ENCODE measurements at regions not wholly inside any gene's neighbourhood (a gene's known extent, or its start where the extent isn't known, plus 50 kb on each side); places are given as distances from the start of the nearest gene placed in this dataset.

DNA sequence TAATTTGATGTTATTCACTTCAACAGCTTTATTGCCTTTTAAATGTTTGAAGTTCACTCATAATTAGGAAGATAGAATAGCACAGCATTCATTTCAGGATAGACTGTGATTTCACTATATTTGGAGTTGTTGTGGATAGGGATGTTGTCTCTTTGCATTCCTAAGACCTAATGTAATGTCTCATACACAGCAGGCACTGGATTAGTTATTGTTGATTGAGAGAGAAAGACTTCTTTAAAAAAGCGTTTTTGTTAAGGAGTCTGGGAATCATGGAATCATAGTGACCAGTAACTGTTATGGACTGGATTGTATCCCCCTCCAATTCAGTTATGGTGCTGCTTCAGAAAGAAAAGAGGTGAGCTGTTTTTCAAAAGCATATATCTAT lies 122.0 kb downstream of the USP22 start:
- POLR2A ChIA-PET: interaction anchor here (0.8 to 1.4 kb wide), 3 partner anchors 68 to 123 kb away, joined by 3 to 5 read pairs (median 4); partner anchors contain the start of gene USP22
- Histone ChIP-seq H3K4me3 (ENCODE audit: low read depth, low read length) (no peak overlapping the region; the same call in 1 of the 2 replicates), H3K27ac (ENCODE audit: extremely low read depth, low read depth, low read length) (no peak overlapping the region), H3K4me1 (ENCODE audit: control insufficient read depth, insufficient read depth, low read length) (peaks cover 5% of the 10 kb centered on the region), H3K9me3 (ENCODE audit: control insufficient read depth, insufficient read depth, low read depth, low read length) (no peaks in the 10 kb centered on the region), H3K36me3 (ENCODE audit: control insufficient read depth in 2 of 2, insufficient read depth in 1 of 2, low read length in 2 of 2) (no peaks in the 10 kb centered on the region)
- CTCF ChIA-PET: interaction anchor here (1.1 to 1.2 kb wide), 2 partner anchors 15 to 178 kb away, joined by 3 to 4 read pairs; no protein-coding TSS in a partner anchor
- TF ChIP-seq, protein P1, sequence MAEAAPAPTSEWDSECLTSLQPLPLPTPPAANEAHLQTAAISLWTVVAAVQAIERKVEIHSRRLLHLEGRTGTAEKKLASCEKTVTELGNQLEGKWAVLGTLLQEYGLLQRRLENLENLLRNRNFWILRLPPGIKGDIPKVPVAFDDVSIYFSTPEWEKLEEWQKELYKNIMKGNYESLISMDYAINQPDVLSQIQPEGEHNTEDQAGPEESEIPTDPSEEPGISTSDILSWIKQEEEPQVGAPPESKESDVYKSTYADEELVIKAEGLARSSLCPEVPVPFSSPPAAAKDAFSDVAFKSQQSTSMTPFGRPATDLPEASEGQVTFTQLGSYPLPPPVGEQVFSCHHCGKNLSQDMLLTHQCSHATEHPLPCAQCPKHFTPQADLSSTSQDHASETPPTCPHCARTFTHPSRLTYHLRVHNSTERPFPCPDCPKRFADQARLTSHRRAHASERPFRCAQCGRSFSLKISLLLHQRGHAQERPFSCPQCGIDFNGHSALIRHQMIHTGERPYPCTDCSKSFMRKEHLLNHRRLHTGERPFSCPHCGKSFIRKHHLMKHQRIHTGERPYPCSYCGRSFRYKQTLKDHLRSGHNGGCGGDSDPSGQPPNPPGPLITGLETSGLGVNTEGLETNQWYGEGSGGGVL (tag by site-specific recombination; IDR thresholded peaks at IDR 0.05): no peak
- TF ChIP-seq ZNF48 (tag by site-specific recombination; IDR thresholded peaks at IDR 0.05) (no peak), ZIC2 (tag by site-specific recombination; IDR thresholded peaks at IDR 0.05) (no peak), ZNF776 (tag by site-specific recombination; IDR thresholded peaks at IDR 0.05; ENCODE audit: borderline replicate concordance) (no peak), HOXD13 (CRISPR knock-in tag; IDR thresholded peaks at IDR 0.05; ENCODE audit: borderline replicate concordance) (peak; percentile 29; the same call in 1 of the 2 replicates), ZNF514 (tag by site-specific recombination; IDR thresholded peaks at IDR 0.05) (no peak), ZNF629 (tag by site-specific recombination; IDR thresholded peaks at IDR 0.05) (peak; percentile 30; the same call in 1 of the 2 replicates), YY1 (tag by site-specific recombination; IDR thresholded peaks at IDR 0.05) (no peak), GLI2 (tag by site-specific recombination; IDR thresholded peaks at IDR 0.05; ENCODE audit: borderline replicate concordance, low read depth) (no peak), ZNF670 (tag by site-specific recombination; IDR thresholded peaks at IDR 0.05; ENCODE audit: low read depth) (no peak)
- TF ChIP-seq, protein P2, sequence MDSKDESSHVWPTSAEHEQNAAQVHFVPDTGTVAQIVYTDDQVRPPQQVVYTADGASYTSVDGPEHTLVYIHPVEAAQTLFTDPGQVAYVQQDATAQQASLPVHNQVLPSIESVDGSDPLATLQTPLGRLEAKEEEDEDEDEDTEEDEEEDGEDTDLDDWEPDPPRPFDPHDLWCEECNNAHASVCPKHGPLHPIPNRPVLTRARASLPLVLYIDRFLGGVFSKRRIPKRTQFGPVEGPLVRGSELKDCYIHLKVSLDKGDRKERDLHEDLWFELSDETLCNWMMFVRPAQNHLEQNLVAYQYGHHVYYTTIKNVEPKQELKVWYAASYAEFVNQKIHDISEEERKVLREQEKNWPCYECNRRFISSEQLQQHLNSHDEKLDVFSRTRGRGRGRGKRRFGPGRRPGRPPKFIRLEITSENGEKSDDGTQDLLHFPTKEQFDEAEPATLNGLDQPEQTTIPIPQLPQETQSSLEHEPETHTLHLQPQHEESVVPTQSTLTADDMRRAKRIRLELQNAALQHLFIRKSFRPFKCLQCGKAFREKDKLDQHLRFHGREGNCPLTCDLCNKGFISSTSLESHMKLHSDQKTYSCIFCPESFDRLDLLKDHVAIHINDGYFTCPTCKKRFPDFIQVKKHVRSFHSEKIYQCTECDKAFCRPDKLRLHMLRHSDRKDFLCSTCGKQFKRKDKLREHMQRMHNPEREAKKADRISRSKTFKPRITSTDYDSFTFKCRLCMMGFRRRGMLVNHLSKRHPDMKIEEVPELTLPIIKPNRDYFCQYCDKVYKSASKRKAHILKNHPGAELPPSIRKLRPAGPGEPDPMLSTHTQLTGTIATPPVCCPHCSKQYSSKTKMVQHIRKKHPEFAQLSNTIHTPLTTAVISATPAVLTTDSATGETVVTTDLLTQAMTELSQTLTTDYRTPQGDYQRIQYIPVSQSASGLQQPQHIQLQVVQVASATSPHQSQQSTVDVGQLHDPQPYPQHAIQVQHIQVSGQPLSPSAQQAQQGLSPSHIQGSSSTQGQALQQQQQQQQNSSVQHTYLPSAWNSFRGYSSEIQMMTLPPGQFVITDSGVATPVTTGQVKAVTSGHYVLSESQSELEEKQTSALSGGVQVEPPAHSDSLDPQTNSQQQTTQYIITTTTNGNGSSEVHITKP (tag by site-specific recombination; IDR thresholded peaks at IDR 0.05): peak; percentile 78
- TF ChIP-seq, protein P3, sequence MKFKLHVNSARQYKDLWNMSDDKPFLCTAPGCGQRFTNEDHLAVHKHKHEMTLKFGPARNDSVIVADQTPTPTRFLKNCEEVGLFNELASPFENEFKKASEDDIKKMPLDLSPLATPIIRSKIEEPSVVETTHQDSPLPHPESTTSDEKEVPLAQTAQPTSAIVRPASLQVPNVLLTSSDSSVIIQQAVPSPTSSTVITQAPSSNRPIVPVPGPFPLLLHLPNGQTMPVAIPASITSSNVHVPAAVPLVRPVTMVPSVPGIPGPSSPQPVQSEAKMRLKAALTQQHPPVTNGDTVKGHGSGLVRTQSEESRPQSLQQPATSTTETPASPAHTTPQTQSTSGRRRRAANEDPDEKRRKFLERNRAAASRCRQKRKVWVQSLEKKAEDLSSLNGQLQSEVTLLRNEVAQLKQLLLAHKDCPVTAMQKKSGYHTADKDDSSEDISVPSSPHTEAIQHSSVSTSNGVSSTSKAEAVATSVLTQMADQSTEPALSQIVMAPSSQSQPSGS (tag by site-specific recombination; IDR thresholded peaks at IDR 0.05; ENCODE audit: low read depth): no peak
- TF ChIP-seq, protein P4, sequence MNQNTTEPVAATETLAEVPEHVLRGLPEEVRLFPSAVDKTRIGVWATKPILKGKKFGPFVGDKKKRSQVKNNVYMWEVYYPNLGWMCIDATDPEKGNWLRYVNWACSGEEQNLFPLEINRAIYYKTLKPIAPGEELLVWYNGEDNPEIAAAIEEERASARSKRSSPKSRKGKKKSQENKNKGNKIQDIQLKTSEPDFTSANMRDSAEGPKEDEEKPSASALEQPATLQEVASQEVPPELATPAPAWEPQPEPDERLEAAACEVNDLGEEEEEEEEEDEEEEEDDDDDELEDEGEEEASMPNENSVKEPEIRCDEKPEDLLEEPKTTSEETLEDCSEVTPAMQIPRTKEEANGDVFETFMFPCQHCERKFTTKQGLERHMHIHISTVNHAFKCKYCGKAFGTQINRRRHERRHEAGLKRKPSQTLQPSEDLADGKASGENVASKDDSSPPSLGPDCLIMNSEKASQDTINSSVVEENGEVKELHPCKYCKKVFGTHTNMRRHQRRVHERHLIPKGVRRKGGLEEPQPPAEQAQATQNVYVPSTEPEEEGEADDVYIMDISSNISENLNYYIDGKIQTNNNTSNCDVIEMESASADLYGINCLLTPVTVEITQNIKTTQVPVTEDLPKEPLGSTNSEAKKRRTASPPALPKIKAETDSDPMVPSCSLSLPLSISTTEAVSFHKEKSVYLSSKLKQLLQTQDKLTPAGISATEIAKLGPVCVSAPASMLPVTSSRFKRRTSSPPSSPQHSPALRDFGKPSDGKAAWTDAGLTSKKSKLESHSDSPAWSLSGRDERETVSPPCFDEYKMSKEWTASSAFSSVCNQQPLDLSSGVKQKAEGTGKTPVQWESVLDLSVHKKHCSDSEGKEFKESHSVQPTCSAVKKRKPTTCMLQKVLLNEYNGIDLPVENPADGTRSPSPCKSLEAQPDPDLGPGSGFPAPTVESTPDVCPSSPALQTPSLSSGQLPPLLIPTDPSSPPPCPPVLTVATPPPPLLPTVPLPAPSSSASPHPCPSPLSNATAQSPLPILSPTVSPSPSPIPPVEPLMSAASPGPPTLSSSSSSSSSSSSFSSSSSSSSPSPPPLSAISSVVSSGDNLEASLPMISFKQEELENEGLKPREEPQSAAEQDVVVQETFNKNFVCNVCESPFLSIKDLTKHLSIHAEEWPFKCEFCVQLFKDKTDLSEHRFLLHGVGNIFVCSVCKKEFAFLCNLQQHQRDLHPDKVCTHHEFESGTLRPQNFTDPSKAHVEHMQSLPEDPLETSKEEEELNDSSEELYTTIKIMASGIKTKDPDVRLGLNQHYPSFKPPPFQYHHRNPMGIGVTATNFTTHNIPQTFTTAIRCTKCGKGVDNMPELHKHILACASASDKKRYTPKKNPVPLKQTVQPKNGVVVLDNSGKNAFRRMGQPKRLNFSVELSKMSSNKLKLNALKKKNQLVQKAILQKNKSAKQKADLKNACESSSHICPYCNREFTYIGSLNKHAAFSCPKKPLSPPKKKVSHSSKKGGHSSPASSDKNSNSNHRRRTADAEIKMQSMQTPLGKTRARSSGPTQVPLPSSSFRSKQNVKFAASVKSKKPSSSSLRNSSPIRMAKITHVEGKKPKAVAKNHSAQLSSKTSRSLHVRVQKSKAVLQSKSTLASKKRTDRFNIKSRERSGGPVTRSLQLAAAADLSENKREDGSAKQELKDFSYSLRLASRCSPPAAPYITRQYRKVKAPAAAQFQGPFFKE (tag by site-specific recombination; IDR thresholded peaks at IDR 0.05; ENCODE audit: borderline replicate concordance): no peak

Data from HEK293 (cell line).